Peyer's patch (tissue), 4 donors: ENCODE measurements at regions not wholly inside any gene's neighbourhood (a gene's known extent, or its start where the extent isn't known, plus 50 kb on each side); places are given as distances from the start of the nearest gene placed in this dataset.
A peak's percentile ranks its signal among the peaks of the same experiment; 100 is the strongest.
"Not testable (repeated sequence)": the region's sequence is repeated elsewhere in the genome, so short reads cannot be mapped to it uniquely, and the experiment has no call there.

Experiments
- DNase-seq, 3 donors: peaks; one replicate each; pipeline ENCODE4 v3.0.0-alpha.2; 2017 to 2019
- H3K27ac ChIP-seq, 4 donors: fragments of 200-600 bp; sonication (generic); one replicate each; pipeline ENCODE4 v1.5.1; 2016 to 2019
- H3K27me3 ChIP-seq, 2 donors: fragments of 200-600 bp; sonication (generic); one replicate each; pipeline ENCODE4 v1.5.1; 2019
- H3K36me3 ChIP-seq, 3 donors: fragments of 200-600 bp; sonication (generic); one replicate each; pipeline ENCODE4 v1.5.1; 2016 to 2019
- H3K4me1 ChIP-seq, 4 donors: fragments of 200-600 bp; sonication (generic); one replicate each; pipeline ENCODE4 v1.5.1; 2016 to 2019
- H3K4me3 ChIP-seq, 4 donors: fragments of 200-600 bp; sonication (generic); 1 replicate in 3 of 4; 2 replicates in 1 of 4; pipeline ENCODE4 v1.5.1; 2016 to 2019; ENCODE audit warnings: mild to moderate bottlenecking in 1 of 4
- H3K9me3 ChIP-seq, 4 donors: fragments of 200-600 bp; sonication (generic); one replicate each; pipeline ENCODE4 v1.5.1; 2016 to 2019; ENCODE audit warnings: mild to moderate bottlenecking in 1 of 4
- POLR2A ChIP-seq, 2 donors: fragments of 450-650 bp; IDR thresholded peaks; one replicate each; pipeline ENCODE4 v1.5.1; 2017; ENCODE audit warnings: antibody characterized with exemption in 2 of 2, mild to moderate bottlenecking in 2 of 2, moderate library complexity in 2 of 2
- TF ChIP-seq, protein P1 (sequence below), 6 experiments: fragments of 450-650 bp in 4 of 6; fragments of 200-600 bp in 2 of 6; sonication (generic) in 1 of 6; IDR thresholded peaks; one replicate each; pipeline ENCODE4 v1.5.1; 2017 to 2019; ENCODE audit warnings: antibody characterized with exemption in 6 of 6, mild to moderate bottlenecking in 3 of 6, moderate library complexity in 1 of 6

DNA sequence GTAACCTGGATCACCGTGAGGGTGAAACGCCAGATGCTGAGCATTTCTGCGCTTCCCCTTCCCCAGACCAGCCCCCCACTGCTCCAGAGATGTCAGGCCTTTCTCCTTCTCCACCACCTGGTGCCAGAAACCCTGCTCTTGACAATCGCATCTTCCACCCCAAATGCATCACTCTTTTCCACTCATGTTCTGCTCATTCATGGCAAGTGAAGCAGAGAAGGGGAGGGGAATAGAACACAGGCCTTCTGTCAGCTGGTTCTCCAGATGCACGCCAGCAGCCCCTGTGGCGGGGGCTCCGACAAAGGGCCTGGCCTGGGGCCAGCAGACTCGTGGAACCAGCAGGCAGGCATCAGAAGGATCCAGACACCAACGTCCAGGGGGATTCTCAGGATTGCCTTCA, 68.5 kb upstream of the SVIL start:
- DNase-seq, result no peak
- Histone ChIP-seq H3K9me3 (no peaks in the 10 kb centered on the region), H3K4me3 (no peak overlapping the region), H3K27ac (no peak overlapping the region), H3K36me3 (no peaks in the 10 kb centered on the region), H3K27me3 (no peaks in the 10 kb centered on the region), H3K4me1 (peaks cover 0 to 4% (median 0%) of the 10 kb centered on the region in 4 donors)
- TF ChIP-seq, protein P1, sequence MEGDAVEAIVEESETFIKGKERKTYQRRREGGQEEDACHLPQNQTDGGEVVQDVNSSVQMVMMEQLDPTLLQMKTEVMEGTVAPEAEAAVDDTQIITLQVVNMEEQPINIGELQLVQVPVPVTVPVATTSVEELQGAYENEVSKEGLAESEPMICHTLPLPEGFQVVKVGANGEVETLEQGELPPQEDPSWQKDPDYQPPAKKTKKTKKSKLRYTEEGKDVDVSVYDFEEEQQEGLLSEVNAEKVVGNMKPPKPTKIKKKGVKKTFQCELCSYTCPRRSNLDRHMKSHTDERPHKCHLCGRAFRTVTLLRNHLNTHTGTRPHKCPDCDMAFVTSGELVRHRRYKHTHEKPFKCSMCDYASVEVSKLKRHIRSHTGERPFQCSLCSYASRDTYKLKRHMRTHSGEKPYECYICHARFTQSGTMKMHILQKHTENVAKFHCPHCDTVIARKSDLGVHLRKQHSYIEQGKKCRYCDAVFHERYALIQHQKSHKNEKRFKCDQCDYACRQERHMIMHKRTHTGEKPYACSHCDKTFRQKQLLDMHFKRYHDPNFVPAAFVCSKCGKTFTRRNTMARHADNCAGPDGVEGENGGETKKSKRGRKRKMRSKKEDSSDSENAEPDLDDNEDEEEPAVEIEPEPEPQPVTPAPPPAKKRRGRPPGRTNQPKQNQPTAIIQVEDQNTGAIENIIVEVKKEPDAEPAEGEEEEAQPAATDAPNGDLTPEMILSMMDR (IDR thresholded peaks at IDR 0.05), result no peak
- no peak for TF ChIP-seq POLR2A (IDR thresholded peaks at IDR 0.05)

GRCh38 chr10:29702273-29703164, 67.7 kb upstream of the SVIL start:
- TF ChIP-seq, protein P1 (IDR thresholded peaks at IDR 0.05), result no peak
- no peak for TF ChIP-seq POLR2A (IDR thresholded peaks at IDR 0.05)
- Histone ChIP-seq H3K27me3 (no peaks in the 10 kb centered on the region), H3K4me1 (peaks cover 0 to 4% (median 0%) of the 10 kb centered on the region in 4 donors), H3K9me3 (no peaks in the 10 kb centered on the region), H3K4me3 (no peak overlapping the region), H3K27ac (peak overlapping the region in 2 of 4 donors; percentile 19 to 40), H3K36me3 (no peaks in the 10 kb centered on the region)
- DNase-seq, result no peak

- DNase-seq, result no peak
- Histone ChIP-seq H3K4me1 (peaks cover 0 to 4% (median 0%) of the 10 kb centered on the region in 4 donors), H3K4me3 (no peak overlapping the region), H3K36me3 (no peaks in the 10 kb centered on the region), H3K27ac (no peak overlapping the region), H3K27me3 (no peaks in the 10 kb centered on the region), H3K9me3 (no peaks in the 10 kb centered on the region)
- TF ChIP-seq POLR2A (IDR thresholded peaks at IDR 0.05), result no peak
- TF ChIP-seq, protein P1 (IDR thresholded peaks at IDR 0.05), result no peak
Measured at GRCh38 chr10:29701306-29701705, 66.5 kb upstream of the SVIL start.

DNA sequence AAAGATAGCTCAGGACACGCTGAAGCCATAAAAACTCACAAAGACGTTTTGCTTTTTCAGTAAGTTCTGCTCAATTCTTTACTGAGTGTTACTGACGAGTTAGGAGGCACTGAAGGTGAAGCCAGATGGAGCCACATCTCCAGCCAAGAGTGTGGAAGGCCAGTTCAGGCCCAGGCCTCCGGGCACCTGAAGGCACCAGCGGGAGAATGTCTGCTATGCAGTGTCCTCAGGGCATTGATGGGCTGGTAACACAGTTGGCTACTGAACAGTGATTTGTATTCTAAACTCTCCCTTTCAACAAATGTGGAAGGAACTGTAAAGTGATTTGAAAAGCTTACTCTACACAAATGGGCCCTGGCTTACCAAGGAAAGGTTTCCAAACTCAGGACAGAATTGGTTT, 64.8 kb upstream of the SVIL start:
- no peaks in the 10 kb centered on the region for H3K36me3 ChIP-seq
- DNase-seq, result no peak
- H3K27ac ChIP-seq, result no peak overlapping the region
- TF ChIP-seq POLR2A (IDR thresholded peaks at IDR 0.05), result no peak
- TF ChIP-seq, protein P1 (IDR thresholded peaks at IDR 0.05), result no peak
- peaks cover 0 to 4% (median 0%) of the 10 kb centered on the region in 4 donors for H3K4me1 ChIP-seq
- H3K27me3 ChIP-seq, result no peaks in the 10 kb centered on the region
- H3K9me3 ChIP-seq, result no peaks in the 10 kb centered on the region
- no peak overlapping the region for H3K4me3 ChIP-seq

DNA sequence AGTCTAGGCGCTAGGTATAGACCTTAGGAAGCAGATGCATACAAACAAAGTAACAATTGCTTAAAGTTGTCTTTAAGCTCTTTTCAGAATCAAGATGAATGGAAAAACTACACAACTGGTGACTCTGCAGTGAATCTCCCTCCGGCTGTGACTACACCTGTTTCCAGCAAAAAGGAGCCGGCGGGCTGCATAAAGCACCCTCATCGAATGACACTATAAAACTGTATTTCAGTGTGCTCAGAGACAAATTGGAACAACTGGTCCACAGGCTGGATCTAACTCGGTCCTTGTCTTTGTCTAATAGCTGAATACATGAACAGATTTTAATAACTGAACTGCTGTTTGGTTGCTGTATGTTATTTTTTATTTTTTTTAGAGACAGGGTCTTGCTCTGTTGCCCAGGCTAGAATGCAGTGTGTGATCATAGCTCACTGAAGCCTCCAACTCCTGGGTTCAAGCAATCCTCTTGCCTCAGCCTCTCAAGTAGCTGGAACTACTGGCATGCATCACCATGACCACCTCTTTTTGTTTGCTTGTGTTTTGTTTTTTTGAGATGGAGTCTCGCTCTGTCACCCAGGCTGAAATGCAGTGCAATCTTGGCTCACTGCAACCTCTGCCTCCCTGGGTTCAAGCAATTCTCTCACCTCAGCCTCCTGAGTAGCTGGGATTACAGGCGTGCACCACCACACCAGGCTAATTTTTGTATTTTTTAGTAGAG, 64.2 kb upstream of the SVIL start:
- no peak for DNase-seq
- no peak overlapping the region for H3K27ac ChIP-seq
- no peak for TF ChIP-seq POLR2A (IDR thresholded peaks at IDR 0.05)
- TF ChIP-seq, protein P1 (IDR thresholded peaks at IDR 0.05), result no peak
- H3K4me1 ChIP-seq, result peaks cover 0 to 4% (median 0%) of the 10 kb centered on the region in 4 donors
- no peak overlapping the region for H3K4me3 ChIP-seq
- no peaks in the 10 kb centered on the region for H3K9me3 ChIP-seq
- H3K27me3 ChIP-seq, result no peaks in the 10 kb centered on the region
- H3K36me3 ChIP-seq, result no peaks in the 10 kb centered on the region

GRCh38 chr10:29696581-29696980, 61.8 kb upstream of the SVIL start:
- not testable (repeated sequence) for H3K4me3 ChIP-seq, H3K9me3 ChIP-seq, H3K27me3 ChIP-seq, H3K27ac ChIP-seq, DNase-seq, H3K4me1 ChIP-seq, H3K36me3 ChIP-seq
